CD14-positive monocyte (primary cell): ENCODE measurements at regions not wholly inside any gene's neighbourhood (a gene's known extent, or its start where the extent isn't known, plus 50 kb on each side); places are given as distances from the start of the nearest gene placed in this dataset.

Experiments
- DNase-seq, 3 donors: peaks; one replicate each; pipeline ENCODE4 v3.0.0-alpha.2; 2011 to 2022
- H2AFZ ChIP-seq: 2 replicates; pipeline ENCODE4 v1.6.0; 2012; ENCODE audit warnings: mild to moderate bottlenecking, low read depth, low read length, inconsistent platforms; ENCODE audit not compliant: insufficient read depth, poor library complexity, severe bottlenecking
- H3K27ac ChIP-seq, 2 donors: 1 replicate in 1 of 2; 2 replicates in 1 of 2; pipeline ENCODE4 v1.5.1; 2012 to 2013; ENCODE audit warnings: low read length in 2 of 2, control low read depth in 1 of 2, inconsistent platforms in 1 of 2, low read depth in 1 of 2, mild to moderate bottlenecking in 1 of 2
- H3K27me3 ChIP-seq, 2 donors: one replicate each; pipeline versions ENCODE4 v1.6.0 to v1.6.1; 2011 to 2013; ENCODE audit warnings: low read length in 2 of 2; ENCODE audit not compliant: control insufficient read depth in 2 of 2, insufficient read depth in 2 of 2
- H3K36me3 ChIP-seq, 2 donors: replicated peaks in 1 of 2; 1 replicate in 1 of 2; 2 replicates in 1 of 2; pipeline versions ENCODE4 v1.5.1 to v1.6.1; 2012 to 2013; ENCODE audit warnings: low read length in 2 of 2, control low read depth in 1 of 2, inconsistent platforms in 1 of 2, mild to moderate bottlenecking in 1 of 2; ENCODE audit not compliant: insufficient read depth in 2 of 2, control insufficient read depth in 1 of 2
- H3K4me1 ChIP-seq, 2 donors: 1 replicate in 1 of 2; 2 replicates in 1 of 2; pipeline versions ENCODE4 v1.5.1 to v1.6.1; 2012 to 2013; ENCODE audit warnings: low read length in 2 of 2, control low read depth in 1 of 2, inconsistent platforms in 1 of 2, mild to moderate bottlenecking in 1 of 2, moderate library complexity in 1 of 2; ENCODE audit not compliant: insufficient read depth in 2 of 2, control insufficient read depth in 1 of 2
- H3K4me2 ChIP-seq: replicated peaks from 2 replicates; pipeline ENCODE3; 2012; ENCODE audit warnings: low read length, moderate library complexity, mild to moderate bottlenecking; ENCODE audit not compliant: poor library complexity, severe bottlenecking; ENCODE audit errors: extremely low read depth
- H3K4me3 ChIP-seq, 3 experiments: fragments of 200-600 bp in 1 of 3; sonication (generic) in 1 of 3; replicated peaks in 1 of 3; 1 replicate in 2 of 3; 2 replicates in 1 of 3; pipeline ENCODE4 v1.5.1; 2011 to 2013; ENCODE audit warnings: low read length in 3 of 3, mild to moderate bottlenecking in 3 of 3, control low read depth in 2 of 3, low read depth in 2 of 3, inconsistent platforms in 1 of 3, moderate library complexity in 1 of 3
- H3K79me2 ChIP-seq: 2 replicates; pipeline ENCODE4 v1.6.0; 2012; ENCODE audit warnings: mild to moderate bottlenecking, control low read depth, inconsistent platforms, low read length, moderate library complexity; ENCODE audit not compliant: insufficient read depth
- H3K9ac ChIP-seq: 2 replicates; pipeline ENCODE4 v1.6.0; 2017; ENCODE audit warnings: low read length, mild to moderate bottlenecking; ENCODE audit not compliant: insufficient read depth, poor library complexity, severe bottlenecking
- H3K9me3 ChIP-seq, 2 donors: replicated peaks in 1 of 2; 1 replicate in 1 of 2; 2 replicates in 1 of 2; pipeline versions ENCODE4 v1.5.1 to v1.6.1; 2012 to 2013; ENCODE audit warnings: low read length in 2 of 2, control low read depth in 1 of 2; ENCODE audit not compliant: control insufficient read depth in 1 of 2, insufficient read depth in 1 of 2
- H4K20me1 ChIP-seq: 2 replicates; pipeline ENCODE4 v1.6.0; 2012; ENCODE audit warnings: mild to moderate bottlenecking, low read length, control low read depth, moderate library complexity; ENCODE audit not compliant: insufficient read depth
- H3K27ac Mint-ChIP-seq, 7 donors: one replicate each; pipeline ENCODE4 v1.8.0; 2020; ENCODE audit warnings: mild to moderate bottlenecking in 7 of 7, mixed read lengths in 7 of 7, moderate library complexity in 6 of 7, inconsistent platforms in 2 of 7
- H3K27me3 Mint-ChIP-seq, 3 donors: one replicate each; pipeline ENCODE4 v1.8.0; 2021 to 2022; ENCODE audit warnings: low read depth in 3 of 3, mild to moderate bottlenecking in 3 of 3, mixed read lengths in 3 of 3, moderate library complexity in 3 of 3, inconsistent platforms in 1 of 3
- H3K36me3 Mint-ChIP-seq, 2 donors: one replicate each; pipeline ENCODE4 v1.8.0; 2020; ENCODE audit warnings: mixed read lengths in 2 of 2, inconsistent platforms in 1 of 2, mild to moderate bottlenecking in 1 of 2
- H3K4me1 Mint-ChIP-seq: one replicate; pipeline ENCODE4 v1.8.0; 2020; ENCODE audit warnings: mild to moderate bottlenecking, mixed read lengths
- H3K4me3 Mint-ChIP-seq, 2 donors: one replicate each; pipeline ENCODE4 v1.8.0; 2020; ENCODE audit warnings: mild to moderate bottlenecking in 2 of 2, mixed read lengths in 2 of 2, moderate library complexity in 1 of 2
- H3K9me3 Mint-ChIP-seq, 7 donors: one replicate each; pipeline ENCODE4 v1.8.0; 2020 to 2022; ENCODE audit warnings: mixed read lengths in 7 of 7, mild to moderate bottlenecking in 6 of 7, moderate library complexity in 6 of 7, inconsistent platforms in 2 of 7
- CTCF ChIP-seq: fragments of 200-600 bp; IDR thresholded peaks from one replicate; pipeline ENCODE4 v1.8.0; 2022; ENCODE audit warnings: antibody characterized with exemption, mild to moderate bottlenecking
- WGBS: methylation state at CpG from one replicate; pipeline ENCODE4 v1.1.5; 2013; ENCODE audit warnings: missing lambda C conversion rate; ENCODE audit not compliant: insufficient coverage; 5-methylcytosine and 5-hydroxymethylcytosine counted together
- intact Hi-C, 2 donors: fragments of 100-400 bp; cut with micrococcal nuclease; formaldehyde crosslinking; loops; one replicate each; pipeline versions ENCODE4 v1.15.0 to v1.15.1; 2023

GRCh38 chr10:3000048-3000447 is 67.3 kb upstream of the PFKP start:
- Mint-ChIP-seq H3K27ac (no peak overlapping the region), H3K4me1 (no peaks in the 10 kb centered on the region), H3K4me3 (no peak overlapping the region), H3K27me3 (peaks cover 9 to 13% (median 11%) of the 10 kb centered on the region in 3 donors), H3K36me3 (no peaks in the 10 kb centered on the region), H3K9me3 (no peaks in the 10 kb centered on the region)
- no peak overlapping the region for H2AFZ ChIP-seq
- no peaks in the 10 kb centered on the region for H3K79me2 ChIP-seq
- intact Hi-C loops, result no loop called here
- no peaks in the 10 kb centered on the region for H3K4me1 ChIP-seq
- TF ChIP-seq CTCF, result no peak
- no peaks in the 10 kb centered on the region for H4K20me1 ChIP-seq
- H3K9me3 ChIP-seq, result no peaks in the 10 kb centered on the region
- no peak overlapping the region for H3K4me2 ChIP-seq
- H3K4me3 ChIP-seq, result no peak overlapping the region
- H3K27me3 ChIP-seq, result no peaks in the 10 kb centered on the region
- no peaks in the 10 kb centered on the region for H3K36me3 ChIP-seq
- WGBS, result no CpG with 5 or more reads among the region's 2 CpGs
- H3K9ac ChIP-seq, result no peak overlapping the region
- no peak for DNase-seq
- no peak overlapping the region for H3K27ac ChIP-seq

GRCh38 chr10:2994221-2994961 is 73.0 kb upstream of the PFKP start:
- H3K27ac ChIP-seq, result no peak overlapping the region
- no peak overlapping the region for H3K4me2 ChIP-seq
- H3K36me3 ChIP-seq, result no peaks in the 10 kb centered on the region
- TF ChIP-seq CTCF, result no peak
- H3K27me3 ChIP-seq, result no peaks in the 10 kb centered on the region
- peaks cover 3 to 13% (median 7%) of the 10 kb centered on the region in 3 donors for H3K27me3 Mint-ChIP-seq
- WGBS, result 100% methylated on average over 2 of the region's 7 CpGs
- no peaks in the 10 kb centered on the region for H3K4me1 Mint-ChIP-seq
- DNase-seq, result no peak
- H3K36me3 Mint-ChIP-seq, result no peaks in the 10 kb centered on the region
- intact Hi-C loops, result no loop called here
- no peak overlapping the region for H3K9ac ChIP-seq
- H4K20me1 ChIP-seq, result no peaks in the 10 kb centered on the region
- H3K9me3 Mint-ChIP-seq, result peaks cover 0 to 7% (median 5%) of the 10 kb centered on the region in 7 donors
- peaks cover 3 to 4% of the 10 kb centered on the region in 2 donors for H3K9me3 ChIP-seq
- no peak overlapping the region for H3K4me3 ChIP-seq
- no peaks in the 10 kb centered on the region for H3K79me2 ChIP-seq
- H2AFZ ChIP-seq, result no peak overlapping the region
- H3K4me1 ChIP-seq, result no peaks in the 10 kb centered on the region
- H3K27ac Mint-ChIP-seq, result no peak overlapping the region
- H3K4me3 Mint-ChIP-seq, result no peak overlapping the region
